Endothelial cell of umbilical vein (primary cell): ENCODE measurements at regions not wholly inside any gene's neighbourhood (a gene's known extent, or its start where the extent isn't known, plus 50 kb on each side); places are given as distances from the start of the nearest gene placed in this dataset.

ENCODE experiments used
- BruUV-seq: library from RNA; stranded (reverse); fragments of 400-500 nt; replicated peaks from 2 replicates; lab custom pipeline; 2021; lab: Mats Ljungman, UMichigan
- CTCF ChIA-PET: fragments of 300-600, 350-600 bp; sonication (Branson Sonifier 250); formaldehyde crosslinking; loops from one replicate; lab custom pipeline; 2021; ENCODE audit warnings: antibody characterized with exemption, inconsistent platforms; lab: Charles Lee
- POLR2A ChIA-PET: fragments of 300-600, 350-600 bp; sonication (Branson Sonifier 250); formaldehyde crosslinking; loops from one replicate; lab custom pipeline; 2021; ENCODE audit warnings: antibody characterized with exemption, inconsistent platforms; lab: Charles Lee
- DNase-seq: peaks from one replicate; pipeline ENCODE4 v3.0.0-alpha.2; 2011; ENCODE audit warnings: low read depth, low spot score
- FAIRE-seq: peaks from 2 replicates; lab custom pipeline; 2011; peaks lifted over from hg19 to GRCh38; lab: Jason Lieb, UNC
- H2AFZ ChIP-seq: 2 replicates; pipeline ENCODE4 v1.6.0; 2012; ENCODE audit warnings: low read depth, low read length, control low read depth, inconsistent platforms
- H3K27ac ChIP-seq: 2 replicates; pipeline ENCODE4 v1.5.1; 2011; ENCODE audit warnings: low read depth, mild to moderate bottlenecking, control low read depth, low read length, moderate library complexity; ENCODE audit not compliant: insufficient read depth
- H3K27me3 ChIP-seq, 2 experiments: 2 replicates each; pipeline versions ENCODE4 v1.6.0 to v1.6.1; 2011; ENCODE audit warnings: low read length in 2 of 2, mixed read lengths in 1 of 2; ENCODE audit not compliant: control insufficient read depth in 2 of 2, insufficient read depth in 2 of 2
- H3K36me3 ChIP-seq, 2 experiments: 2 replicates in 1 of 2; 3 replicates in 1 of 2; pipeline ENCODE4 v1.5.1; 2011; ENCODE audit warnings: low read length in 2 of 2, mild to moderate bottlenecking in 1 of 2, moderate library complexity in 1 of 2; ENCODE audit not compliant: control insufficient read depth in 2 of 2, insufficient read depth in 2 of 2; ENCODE audit errors: extremely low read depth in 1 of 2
- H3K4me1 ChIP-seq: 3 replicates; pipeline ENCODE4 v1.5.1; 2011; ENCODE audit warnings: mild to moderate bottlenecking, low read length; ENCODE audit not compliant: control insufficient read depth, insufficient read depth; ENCODE audit errors: extremely low read depth
- H3K4me2 ChIP-seq: 2 replicates; pipeline ENCODE4 v1.6.1; 2011; ENCODE audit warnings: low read length, control low read depth, mixed read lengths; ENCODE audit not compliant: insufficient read depth
- H3K4me3 ChIP-seq, 3 experiments: fragments of 200-600 bp in 1 of 3; sonication (generic), shearing (Covaris generic) in 1 of 3; replicated peaks in 1 of 3; 2 replicates each; pipeline ENCODE4 v1.5.1; 2011 to 2016; ENCODE audit warnings: control low read depth in 3 of 3, low read length in 3 of 3, mild to moderate bottlenecking in 2 of 3, inconsistent platforms in 1 of 3, low read depth in 1 of 3, moderate library complexity in 1 of 3; ENCODE audit not compliant: insufficient read depth in 1 of 3
- H3K79me2 ChIP-seq: 2 replicates; pipeline ENCODE4 v1.6.0; 2012; ENCODE audit warnings: low read length, inconsistent platforms; ENCODE audit not compliant: control insufficient read depth, insufficient read depth
- H3K9ac ChIP-seq: replicated peaks from 2 replicates; pipeline ENCODE3; 2011; ENCODE audit warnings: low read length, control low read depth; ENCODE audit not compliant: insufficient read depth; ENCODE audit errors: extremely low read depth
- H3K9me1 ChIP-seq: replicated peaks from 3 replicates; pipeline ENCODE4 v1.6.0; 2011; ENCODE audit warnings: mild to moderate bottlenecking, low read length; ENCODE audit not compliant: control insufficient read depth, insufficient read depth; ENCODE audit errors: extremely low read depth
- H3K9me3 ChIP-seq: replicated peaks from 2 replicates; pipeline ENCODE4 v1.5.1; 2012; ENCODE audit warnings: low read length, inconsistent platforms; ENCODE audit not compliant: control insufficient read depth, insufficient read depth
- H4K20me1 ChIP-seq: replicated peaks from 2 replicates; pipeline ENCODE3; 2011; ENCODE audit warnings: mild to moderate bottlenecking, low read length; ENCODE audit not compliant: control insufficient read depth, insufficient read depth; ENCODE audit errors: extremely low read depth
- EZH2 ChIP-seq: IDR thresholded peaks from 2 replicates; pipeline ENCODE4 v1.6.1; 2012; ENCODE audit warnings: borderline replicate concordance, low read depth, mild to moderate bottlenecking, moderate library complexity, low read length, inconsistent platforms; ENCODE audit not compliant: severe bottlenecking
- FOS ChIP-seq: IDR thresholded peaks from 2 replicates; pipeline ENCODE4 v1.6.1; 2011; ENCODE audit warnings: mild to moderate bottlenecking, low read length, moderate library complexity, borderline replicate concordance; ENCODE audit not compliant: insufficient read depth
- GATA2 ChIP-seq: IDR thresholded peaks from 2 replicates; pipeline ENCODE4 v1.7.0; 2011; ENCODE audit warnings: low read depth, mild to moderate bottlenecking, moderate library complexity, mixed read lengths, low read length; ENCODE audit not compliant: insufficient read length, insufficient read depth
- JUN ChIP-seq: IDR thresholded peaks from 2 replicates; pipeline ENCODE4 v1.6.1; 2011; ENCODE audit warnings: borderline replicate concordance, low read depth; ENCODE audit not compliant: insufficient read length, insufficient read depth
- MYC ChIP-seq: IDR thresholded peaks from one replicate; pipeline ENCODE4 v1.6.1; 2011; ENCODE audit warnings: mild to moderate bottlenecking, low read depth, low read length
- POLR2A ChIP-seq: IDR thresholded peaks from 2 replicates; pipeline ENCODE4 v1.6.1; 2012; ENCODE audit warnings: low read depth, mild to moderate bottlenecking, control low read depth, low read length
- POLR2AphosphoS5 ChIP-seq: IDR thresholded peaks from 2 replicates; pipeline ENCODE4 v1.6.1; 2012; ENCODE audit warnings: low read depth, mild to moderate bottlenecking, control low read depth, low read length, moderate library complexity; ENCODE audit not compliant: insufficient read depth
- dilution Hi-C: fragments of 300-500 bp; cut with MboI; formaldehyde crosslinking; loops from one replicate; pipeline ENCODE4 v1.15.0; 2019; ENCODE audit warnings: low sequenced_read_pairs; ENCODE audit not compliant: extremely low pct_ligation_motif_present
- intact Hi-C: fragments of 100-400 bp; cut with micrococcal nuclease; formaldehyde crosslinking; loops from one replicate; pipeline ENCODE4 v1.10.0; 2022
- TF ChIP-seq, protein P1 (sequence below), 2 donors: IDR thresholded peaks; 1 replicate in 1 of 2; 2 replicates in 1 of 2; pipeline ENCODE4 v1.5.1; 2011; ENCODE audit warnings: low read length in 2 of 2, mild to moderate bottlenecking in 2 of 2, moderate library complexity in 2 of 2, control low read depth in 1 of 2, inconsistent platforms in 1 of 2, low read depth in 1 of 2; ENCODE audit not compliant: insufficient read depth in 1 of 2; ENCODE audit errors: extremely low read depth in 1 of 2

DNA sequence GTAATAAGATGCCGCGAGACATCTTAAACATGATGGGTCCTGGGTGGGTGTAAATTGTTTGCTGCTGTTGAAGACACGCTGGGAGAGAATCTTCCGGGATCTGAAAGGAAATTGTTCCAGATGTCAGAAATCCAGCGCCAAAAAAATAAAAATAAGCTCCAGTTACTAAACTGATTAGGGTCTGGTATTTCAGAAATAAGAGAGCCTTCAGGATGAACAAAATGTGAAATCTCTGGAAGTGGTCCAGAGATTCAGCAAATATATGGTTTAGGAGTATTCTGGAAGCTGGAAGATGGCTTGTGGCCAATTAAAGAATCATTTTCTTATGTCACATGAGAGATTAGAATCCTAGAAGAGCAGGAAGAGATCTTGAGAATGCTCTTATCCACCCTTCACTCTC, 75.8 kb upstream of the NHS start:
- Histone ChIP-seq H3K9ac (no peak overlapping the region), H3K27ac (no peak overlapping the region), H2AFZ (no peak overlapping the region), H3K9me1 (no peaks in the 10 kb centered on the region), H3K79me2 (no peaks in the 10 kb centered on the region), H4K20me1 (no peaks in the 10 kb centered on the region), H3K27me3 (no peaks in the 10 kb centered on the region), H3K36me3 (no peaks in the 10 kb centered on the region), H3K4me2 (no peak overlapping the region), H3K4me1 (no peaks in the 10 kb centered on the region), H3K9me3 (no peaks in the 10 kb centered on the region), H3K4me3 (no peak overlapping the region)
- FAIRE-seq (no peak), DNase-seq (no peak)
- intact Hi-C loops (no loop called here), dilution Hi-C loops (no loop called here)
- POLR2A ChIA-PET, result no interaction called here
- CTCF ChIA-PET, result interaction anchor here (0.8 kb wide), 1 partner anchor 57 kb away, joined by 3 read pairs; no protein-coding TSS in a partner anchor
- BruUV-seq, result no TSS peak
- no peak for TF ChIP-seq FOS
- TF ChIP-seq MYC, result no peak
- TF ChIP-seq GATA2, result no peak
- no peak for TF ChIP-seq EZH2
- TF ChIP-seq, protein P1, sequence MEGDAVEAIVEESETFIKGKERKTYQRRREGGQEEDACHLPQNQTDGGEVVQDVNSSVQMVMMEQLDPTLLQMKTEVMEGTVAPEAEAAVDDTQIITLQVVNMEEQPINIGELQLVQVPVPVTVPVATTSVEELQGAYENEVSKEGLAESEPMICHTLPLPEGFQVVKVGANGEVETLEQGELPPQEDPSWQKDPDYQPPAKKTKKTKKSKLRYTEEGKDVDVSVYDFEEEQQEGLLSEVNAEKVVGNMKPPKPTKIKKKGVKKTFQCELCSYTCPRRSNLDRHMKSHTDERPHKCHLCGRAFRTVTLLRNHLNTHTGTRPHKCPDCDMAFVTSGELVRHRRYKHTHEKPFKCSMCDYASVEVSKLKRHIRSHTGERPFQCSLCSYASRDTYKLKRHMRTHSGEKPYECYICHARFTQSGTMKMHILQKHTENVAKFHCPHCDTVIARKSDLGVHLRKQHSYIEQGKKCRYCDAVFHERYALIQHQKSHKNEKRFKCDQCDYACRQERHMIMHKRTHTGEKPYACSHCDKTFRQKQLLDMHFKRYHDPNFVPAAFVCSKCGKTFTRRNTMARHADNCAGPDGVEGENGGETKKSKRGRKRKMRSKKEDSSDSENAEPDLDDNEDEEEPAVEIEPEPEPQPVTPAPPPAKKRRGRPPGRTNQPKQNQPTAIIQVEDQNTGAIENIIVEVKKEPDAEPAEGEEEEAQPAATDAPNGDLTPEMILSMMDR (IDR thresholded peaks at IDR 0.05; ENCODE audit: extremely low read depth in 1 of 2, insufficient read depth in 1 of 2, low read depth in 1 of 2, low read length in 2 of 2), result no peak
- TF ChIP-seq POLR2A, result no peak
- no peak for TF ChIP-seq JUN
- TF ChIP-seq POLR2AphosphoS5, result no peak
